Cardiac fibroblast (primary cell): ENCODE measurements at regions not wholly inside any gene's neighbourhood (a gene's known extent, or its start where the extent isn't known, plus 50 kb on each side); places are given as distances from the start of the nearest gene placed in this dataset.
"Not testable (repeated sequence)": the region's sequence is repeated elsewhere in the genome, so short reads cannot be mapped to it uniquely, and the experiment has no call there.

Experiments
- DNase-seq, 2 donors: peaks; one replicate each; pipeline versions ENCODE4 v3.0.0 to v3.0.0-alpha.2; 2010; ENCODE audit warnings: low read depth in 2 of 2
- H3K4me3 ChIP-seq, 2 donors: replicated peaks in 1 of 2; 1 replicate in 1 of 2; 2 replicates in 1 of 2; pipeline ENCODE4 v1.5.1; 2011; ENCODE audit warnings: low read depth in 2 of 2, low read length in 2 of 2, mild to moderate bottlenecking in 2 of 2, moderate library complexity in 1 of 2
- CTCF ChIP-seq: IDR thresholded peaks from one replicate; pipeline ENCODE4 v1.5.1; 2011; ENCODE audit warnings: low read depth, mild to moderate bottlenecking, low read length, inconsistent platforms

GRCh38 chr13:100980171-100980570 is 305.6 kb upstream of the TMTC4 start:
- no peak for TF ChIP-seq CTCF
- DNase-seq: peak in 1 of 2 donors; percentile 10
- no peak overlapping the region for H3K4me3 ChIP-seq

GRCh38 chr13:100977841-100978240 is 303.2 kb upstream of the TMTC4 start:
- H3K4me3 ChIP-seq: no peak overlapping the region
- no peak for TF ChIP-seq CTCF
- no peak for DNase-seq

DNA sequence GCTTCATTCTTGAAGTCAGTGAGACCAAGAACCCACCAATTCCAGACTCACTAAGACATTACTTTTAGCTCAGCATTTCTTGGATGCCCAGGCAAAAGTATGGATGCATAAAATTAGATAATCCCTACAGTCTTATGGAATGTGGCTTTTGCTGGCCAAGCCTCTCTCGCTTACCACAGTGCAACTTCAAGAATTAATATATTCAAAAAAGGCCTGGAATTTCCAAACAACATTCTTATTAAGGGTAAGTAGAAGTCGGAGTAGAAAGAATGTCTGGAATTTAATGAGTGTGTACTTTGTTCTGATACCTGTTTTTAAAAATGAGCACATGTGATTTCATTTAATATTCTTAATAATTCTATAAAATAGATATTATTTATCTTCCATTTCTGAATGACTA is 302.4 kb upstream of the TMTC4 start:
- DNase-seq: no peak
- TF ChIP-seq CTCF: no peak
- no peak overlapping the region for H3K4me3 ChIP-seq

DNA sequence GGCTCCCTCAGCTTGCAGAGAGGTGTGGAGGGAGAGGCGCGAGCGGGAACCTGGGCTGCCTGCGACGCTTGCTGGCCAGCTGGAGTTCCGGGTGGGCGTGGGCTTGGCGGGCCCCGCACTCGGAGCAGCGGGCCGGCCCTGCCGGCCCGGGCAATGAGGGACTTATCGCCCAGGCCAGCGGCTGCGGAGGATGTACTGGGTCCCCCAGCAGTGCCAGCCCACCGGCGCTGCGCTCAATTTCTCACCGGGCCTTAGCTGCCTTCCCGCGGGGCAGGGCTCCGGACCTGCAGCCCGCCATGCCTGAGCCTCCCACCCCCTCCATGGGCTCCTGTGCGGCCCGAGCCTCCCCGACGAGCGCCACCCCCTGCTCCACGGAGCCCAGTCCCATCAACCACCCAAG is 301.1 kb upstream of the TMTC4 start:
- DNase-seq, H3K4me3 ChIP-seq: not testable (repeated sequence)

DNA sequence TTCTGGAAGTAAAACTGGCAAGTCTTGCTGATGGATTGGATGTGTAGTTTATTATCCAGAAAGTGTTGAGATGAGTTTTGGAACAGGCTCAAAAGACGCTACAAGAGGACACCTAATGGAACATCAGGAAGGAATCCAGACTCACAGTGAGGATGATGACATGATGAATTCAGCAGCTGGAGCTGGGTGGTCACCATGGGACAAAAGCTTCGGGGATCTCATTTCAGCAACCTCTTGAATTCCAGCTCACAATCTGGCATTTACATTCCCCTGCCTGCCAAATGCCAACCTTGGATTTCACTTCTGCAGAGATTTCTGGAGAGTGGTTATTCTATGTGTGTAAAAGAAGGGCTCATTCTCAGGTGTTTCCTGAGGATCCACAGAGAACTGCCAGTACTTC is 288.0 kb upstream of the TMTC4 start:
- DNase-seq: no peak
- H3K4me3 ChIP-seq: no peak overlapping the region
- TF ChIP-seq CTCF: no peak

DNA sequence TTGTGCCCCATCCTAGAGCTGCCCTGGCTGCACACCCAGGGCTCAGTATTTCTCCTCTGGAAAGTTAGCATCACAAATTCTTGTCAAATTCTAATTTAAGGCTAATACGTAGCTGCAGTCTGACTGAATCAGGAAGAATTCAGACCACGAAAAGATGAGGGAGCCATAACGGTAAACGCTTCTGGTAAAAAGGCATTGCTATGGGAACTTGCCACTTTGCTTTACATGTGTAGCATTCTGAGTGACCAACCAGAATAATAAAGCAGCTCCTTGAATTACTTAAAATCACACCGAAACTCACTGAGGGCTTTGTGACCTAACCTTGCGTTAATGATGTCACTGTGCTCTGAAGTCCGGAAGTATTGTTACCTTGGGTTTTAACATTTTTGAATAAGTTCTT is 286.6 kb upstream of the TMTC4 start:
- H3K4me3 ChIP-seq: no peak overlapping the region
- no peak for DNase-seq
- TF ChIP-seq CTCF: no peak

DNA sequence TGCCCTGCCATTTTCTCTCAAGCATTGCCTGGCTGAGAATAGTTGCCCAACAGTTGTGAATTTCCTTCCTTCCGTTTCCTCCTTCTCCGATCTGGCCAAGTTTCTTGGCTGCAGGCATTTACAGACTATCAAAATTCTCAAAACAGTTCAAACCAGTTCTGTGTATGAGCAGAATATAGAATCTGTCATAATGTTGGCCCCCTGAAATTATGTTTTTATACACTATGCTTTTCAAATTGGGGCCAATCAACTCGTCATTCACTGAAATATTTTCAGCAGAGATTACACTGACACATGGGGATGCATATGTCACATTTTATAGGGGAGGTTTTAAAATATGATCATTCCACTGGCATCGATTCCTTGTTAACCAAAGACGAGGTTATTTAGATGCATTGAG is 284.2 kb upstream of the TMTC4 start:
- no peak for TF ChIP-seq CTCF
- H3K4me3 ChIP-seq: no peak overlapping the region
- no peak for DNase-seq

- DNase-seq: no peak
- no peak for TF ChIP-seq CTCF
- no peak overlapping the region for H3K4me3 ChIP-seq
These were observed 283.1 kb upstream of the TMTC4 start for GRCh38 chr13:100957741-100958140.
